ENCODE measurements at regions not wholly inside any gene's neighbourhood (a gene's known extent, or its start where the extent isn't known, plus 50 kb on each side); places are given as distances from the start of the nearest gene placed in this dataset.

DNA sequence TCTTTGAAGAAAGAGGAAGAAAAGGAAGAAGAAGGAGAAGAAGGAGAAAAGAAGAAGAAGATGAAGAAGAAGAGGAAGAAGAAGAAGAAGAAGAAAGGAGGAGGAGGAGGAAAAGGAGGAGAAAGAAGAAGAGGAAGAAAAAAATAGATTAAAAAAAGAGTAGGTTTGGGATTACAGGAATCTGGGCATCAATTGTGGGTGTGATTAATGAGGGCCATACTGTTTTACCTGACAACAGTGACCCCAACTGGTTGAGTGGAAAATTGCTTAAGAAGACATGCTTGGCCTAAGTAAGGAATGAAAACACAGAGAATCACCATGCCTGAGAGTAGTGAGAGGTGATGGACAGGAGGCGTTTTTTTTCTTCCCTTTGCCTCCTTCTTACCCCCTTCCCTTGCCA lies 114.6 kb downstream of the FAM170A start:
- TF ChIP-seq, protein P1, sequence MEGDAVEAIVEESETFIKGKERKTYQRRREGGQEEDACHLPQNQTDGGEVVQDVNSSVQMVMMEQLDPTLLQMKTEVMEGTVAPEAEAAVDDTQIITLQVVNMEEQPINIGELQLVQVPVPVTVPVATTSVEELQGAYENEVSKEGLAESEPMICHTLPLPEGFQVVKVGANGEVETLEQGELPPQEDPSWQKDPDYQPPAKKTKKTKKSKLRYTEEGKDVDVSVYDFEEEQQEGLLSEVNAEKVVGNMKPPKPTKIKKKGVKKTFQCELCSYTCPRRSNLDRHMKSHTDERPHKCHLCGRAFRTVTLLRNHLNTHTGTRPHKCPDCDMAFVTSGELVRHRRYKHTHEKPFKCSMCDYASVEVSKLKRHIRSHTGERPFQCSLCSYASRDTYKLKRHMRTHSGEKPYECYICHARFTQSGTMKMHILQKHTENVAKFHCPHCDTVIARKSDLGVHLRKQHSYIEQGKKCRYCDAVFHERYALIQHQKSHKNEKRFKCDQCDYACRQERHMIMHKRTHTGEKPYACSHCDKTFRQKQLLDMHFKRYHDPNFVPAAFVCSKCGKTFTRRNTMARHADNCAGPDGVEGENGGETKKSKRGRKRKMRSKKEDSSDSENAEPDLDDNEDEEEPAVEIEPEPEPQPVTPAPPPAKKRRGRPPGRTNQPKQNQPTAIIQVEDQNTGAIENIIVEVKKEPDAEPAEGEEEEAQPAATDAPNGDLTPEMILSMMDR (IDR thresholded peaks at IDR 0.05) = no peak
- TF ChIP-seq EP300 (IDR thresholded peaks at IDR 0.05) = no peak

Data from sigmoid colon (tissue), 4 donors.